ENCODE measurements at regions not wholly inside any gene's neighbourhood (a gene's known extent, or its start where the extent isn't known, plus 50 kb on each side); places are given as distances from the start of the nearest gene placed in this dataset.

GRCh38 chr4:23219779-23220408 lies 527.2 kb downstream of the GBA3 start:
- no peaks in the 10 kb centered on the region for H3K4me1 ChIP-seq (ENCODE audit: control insufficient read depth, insufficient read depth, low read length)
- no peak overlapping the region for H3K4me3 ChIP-seq (ENCODE audit: low read length)
- no peaks in the 10 kb centered on the region for H3K36me3 ChIP-seq (ENCODE audit: control insufficient read depth, insufficient read depth, low read length, severe bottlenecking)
- no peak for DNase-seq (ENCODE audit: low read depth)
- H3K9me3 ChIP-seq (ENCODE audit: control insufficient read depth, low read length) = no peaks in the 10 kb centered on the region
- no peaks in the 10 kb centered on the region for H3K27me3 ChIP-seq (replicated peaks; ENCODE audit: control insufficient read depth, insufficient read depth, low read length)
- H3K9ac ChIP-seq (ENCODE audit: low read length) = no peak overlapping the region

GRCh38 chr4:23213198-23213597 lies 520.5 kb downstream of the GBA3 start:
- Histone ChIP-seq H3K27me3 (replicated peaks; ENCODE audit: control insufficient read depth, insufficient read depth, low read length) (no peaks in the 10 kb centered on the region), H3K9ac (ENCODE audit: low read length) (no peak overlapping the region), H3K36me3 (ENCODE audit: control insufficient read depth, insufficient read depth, low read length, severe bottlenecking) (no peaks in the 10 kb centered on the region), H3K9me3 (ENCODE audit: control insufficient read depth, low read length) (no peaks in the 10 kb centered on the region), H3K4me1 (ENCODE audit: control insufficient read depth, insufficient read depth, low read length) (no peaks in the 10 kb centered on the region), H3K4me3 (ENCODE audit: low read length) (no peak overlapping the region)
- DNase-seq (ENCODE audit: low read depth) = no peak

DNA sequence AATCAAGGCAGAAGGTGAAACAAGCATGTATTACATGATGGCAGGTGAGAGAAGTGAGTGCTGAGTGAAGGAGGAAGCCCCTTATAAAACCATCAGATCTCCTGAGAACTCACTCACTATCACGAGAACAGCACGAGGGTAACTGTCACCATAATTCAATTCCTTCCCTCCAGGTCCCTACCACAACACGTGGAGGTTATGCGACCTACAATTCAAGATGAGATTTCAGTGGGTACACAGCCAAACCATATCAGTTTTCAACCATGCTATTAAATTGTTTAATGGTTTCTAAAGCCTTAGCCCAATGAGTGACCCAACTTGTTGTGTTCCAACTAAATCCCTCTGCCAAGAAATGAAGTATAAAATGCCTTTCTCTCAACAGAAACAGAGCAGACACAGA lies 519.8 kb downstream of the GBA3 start:
- Histone ChIP-seq H3K9ac (ENCODE audit: low read length) (no peak overlapping the region), H3K4me3 (ENCODE audit: low read length) (no peak overlapping the region), H3K36me3 (ENCODE audit: control insufficient read depth, insufficient read depth, low read length, severe bottlenecking) (no peaks in the 10 kb centered on the region), H3K4me1 (ENCODE audit: control insufficient read depth, insufficient read depth, low read length) (no peaks in the 10 kb centered on the region), H3K27me3 (replicated peaks; ENCODE audit: control insufficient read depth, insufficient read depth, low read length) (no peaks in the 10 kb centered on the region), H3K9me3 (ENCODE audit: control insufficient read depth, low read length) (peaks cover under 1% of the 10 kb centered on the region)
- no peak for DNase-seq (ENCODE audit: low read depth)

DNA sequence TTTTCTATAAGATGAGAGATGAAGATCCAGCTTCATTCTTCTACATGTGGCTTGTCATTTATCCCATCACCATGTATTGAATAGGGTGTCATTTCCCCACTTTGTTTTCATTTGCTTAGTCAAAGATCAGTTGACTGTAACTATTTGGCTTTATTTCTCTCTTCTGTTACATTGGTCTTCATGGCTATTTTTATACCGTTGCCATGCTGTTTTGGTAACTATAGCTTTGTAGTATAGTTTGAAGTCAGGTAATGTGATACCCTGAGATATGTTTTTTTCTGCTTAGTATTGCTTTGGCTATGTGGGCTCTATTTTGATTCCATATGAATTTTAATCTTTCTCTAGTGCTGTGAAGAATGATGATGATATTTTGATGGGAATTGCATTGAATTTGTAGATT lies 514.3 kb downstream of the GBA3 start:
- Histone ChIP-seq H3K36me3 (ENCODE audit: control insufficient read depth, insufficient read depth, low read length, severe bottlenecking) (no peaks in the 10 kb centered on the region), H3K9ac (ENCODE audit: low read length) (no peak overlapping the region), H3K4me3 (ENCODE audit: low read length) (no peak overlapping the region), H3K4me1 (ENCODE audit: control insufficient read depth, insufficient read depth, low read length) (no peaks in the 10 kb centered on the region), H3K9me3 (ENCODE audit: control insufficient read depth, low read length) (peaks cover 25% of the 10 kb centered on the region), H3K27me3 (replicated peaks; ENCODE audit: control insufficient read depth, insufficient read depth, low read length) (no peaks in the 10 kb centered on the region)
- no peak for DNase-seq (ENCODE audit: low read depth)

DNA sequence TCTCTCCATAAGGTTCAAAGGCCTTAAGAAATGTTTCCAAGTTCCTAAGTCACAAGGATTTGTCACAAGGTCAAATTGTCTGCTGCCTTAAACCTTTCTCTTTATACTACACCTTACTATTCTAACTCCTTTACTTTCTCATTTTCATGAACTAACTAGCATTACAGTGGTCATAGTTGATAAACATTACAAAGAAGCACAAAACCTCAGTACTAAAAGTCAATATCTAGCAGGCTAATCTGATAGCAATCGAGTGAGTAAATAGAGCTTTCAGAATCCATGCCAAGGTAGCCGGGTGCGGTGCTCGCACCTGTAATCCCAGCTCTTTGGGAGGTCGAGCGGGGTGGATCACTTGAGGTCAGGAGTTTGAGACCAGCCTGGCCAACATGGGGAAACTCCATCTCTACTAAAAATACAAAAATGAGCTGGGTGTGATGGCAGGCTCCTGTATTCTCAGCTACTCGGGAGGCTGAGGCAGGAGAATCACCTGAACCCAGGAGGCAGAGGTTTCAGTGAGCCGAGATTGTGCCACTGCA lies 510.0 kb downstream of the GBA3 start:
- Histone ChIP-seq H3K4me3 (ENCODE audit: low read length) (no peak overlapping the region), H3K27me3 (replicated peaks; ENCODE audit: control insufficient read depth, insufficient read depth, low read length) (no peaks in the 10 kb centered on the region), H3K36me3 (ENCODE audit: control insufficient read depth, insufficient read depth, low read length, severe bottlenecking) (no peaks in the 10 kb centered on the region), H3K9ac (ENCODE audit: low read length) (no peak overlapping the region), H3K4me1 (ENCODE audit: control insufficient read depth, insufficient read depth, low read length) (no peaks in the 10 kb centered on the region), H3K9me3 (ENCODE audit: control insufficient read depth, low read length) (peaks cover 25% of the 10 kb centered on the region)
- DNase-seq (ENCODE audit: low read depth) = no peak

DNA sequence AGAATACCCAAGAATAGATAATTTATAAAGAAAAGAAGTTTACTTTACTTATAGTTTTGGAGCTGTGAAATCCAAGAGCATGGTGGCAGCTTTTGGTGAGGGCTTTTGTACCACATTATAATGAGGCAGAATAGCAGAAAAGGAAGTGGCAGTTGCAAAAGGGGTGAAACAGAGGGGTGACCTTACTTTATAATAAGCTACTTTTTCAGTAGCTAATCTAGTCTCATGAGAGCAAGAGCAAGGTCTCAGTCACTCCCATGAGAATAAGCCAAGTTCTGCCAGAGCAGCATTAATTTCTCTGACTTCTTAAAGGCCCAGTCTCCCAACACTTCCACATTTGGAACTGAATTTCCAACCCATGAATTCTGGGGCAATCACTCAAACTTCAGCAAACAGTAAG lies 502.0 kb downstream of the GBA3 start:
- Histone ChIP-seq H3K4me3 (ENCODE audit: low read length) (no peak overlapping the region), H3K9me3 (ENCODE audit: control insufficient read depth, low read length) (peaks cover 8% of the 10 kb centered on the region), H3K36me3 (ENCODE audit: control insufficient read depth, insufficient read depth, low read length, severe bottlenecking) (no peaks in the 10 kb centered on the region), H3K4me1 (ENCODE audit: control insufficient read depth, insufficient read depth, low read length) (no peaks in the 10 kb centered on the region), H3K27me3 (replicated peaks; ENCODE audit: control insufficient read depth, insufficient read depth, low read length) (no peaks in the 10 kb centered on the region), H3K9ac (ENCODE audit: low read length) (no peak overlapping the region)
- DNase-seq (ENCODE audit: low read depth) = no peak

DNA sequence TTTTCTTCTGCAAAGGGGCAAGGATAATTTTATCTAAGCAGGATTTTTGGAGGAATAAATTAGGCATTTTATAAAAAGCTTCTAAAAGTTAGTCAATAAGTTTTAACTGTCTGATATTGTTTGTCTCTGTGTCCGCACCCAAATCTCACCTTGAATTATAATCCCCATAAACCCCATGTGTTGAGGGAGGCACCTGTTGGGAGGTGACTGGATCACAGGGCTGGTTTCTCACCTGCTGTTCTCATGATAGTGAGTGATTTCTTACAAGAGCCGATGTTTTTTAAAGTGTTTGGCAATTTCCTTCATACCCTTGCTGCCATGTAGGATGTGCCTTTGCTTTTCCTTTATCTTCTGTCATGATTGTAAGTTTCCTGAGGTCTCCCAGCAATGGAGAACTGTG lies 481.4 kb downstream of the GBA3 start:
- H3K27me3 ChIP-seq (replicated peaks; ENCODE audit: control insufficient read depth, insufficient read depth, low read length) = no peaks in the 10 kb centered on the region
- no peak overlapping the region for H3K9ac ChIP-seq (ENCODE audit: low read length)
- no peak overlapping the region for H3K4me3 ChIP-seq (ENCODE audit: low read length)
- no peak for DNase-seq (ENCODE audit: low read depth)
- no peaks in the 10 kb centered on the region for H3K9me3 ChIP-seq (ENCODE audit: control insufficient read depth, low read length)
- H3K4me1 ChIP-seq (ENCODE audit: control insufficient read depth, insufficient read depth, low read length) = no peaks in the 10 kb centered on the region
- H3K36me3 ChIP-seq (ENCODE audit: control insufficient read depth, insufficient read depth, low read length, severe bottlenecking) = no peaks in the 10 kb centered on the region

DNA sequence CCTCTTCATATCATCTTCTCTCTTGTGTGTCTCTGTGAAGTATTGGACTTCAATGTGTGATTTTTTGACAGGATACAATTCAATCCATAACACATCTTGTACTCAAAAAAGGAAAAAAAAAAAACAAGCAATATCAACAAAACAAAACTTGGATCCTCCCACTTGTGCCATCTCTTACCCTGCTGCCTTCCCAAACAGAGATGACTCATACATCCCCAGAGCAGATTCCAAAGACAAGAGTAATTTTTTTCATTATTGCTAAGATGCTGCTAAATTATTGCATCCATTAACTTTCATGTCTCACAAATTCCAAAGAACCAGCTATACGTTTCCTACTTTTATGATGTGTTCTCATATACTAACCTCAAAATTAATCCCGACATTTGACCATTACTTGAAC lies 479.2 kb downstream of the GBA3 start:
- Histone ChIP-seq H3K9me3 (ENCODE audit: control insufficient read depth, low read length) (no peaks in the 10 kb centered on the region), H3K27me3 (replicated peaks; ENCODE audit: control insufficient read depth, insufficient read depth, low read length) (no peaks in the 10 kb centered on the region), H3K4me3 (ENCODE audit: low read length) (no peak overlapping the region), H3K9ac (ENCODE audit: low read length) (no peak overlapping the region), H3K36me3 (ENCODE audit: control insufficient read depth, insufficient read depth, low read length, severe bottlenecking) (no peaks in the 10 kb centered on the region), H3K4me1 (ENCODE audit: control insufficient read depth, insufficient read depth, low read length) (no peaks in the 10 kb centered on the region)
- DNase-seq (ENCODE audit: low read depth) = no peak

DNA sequence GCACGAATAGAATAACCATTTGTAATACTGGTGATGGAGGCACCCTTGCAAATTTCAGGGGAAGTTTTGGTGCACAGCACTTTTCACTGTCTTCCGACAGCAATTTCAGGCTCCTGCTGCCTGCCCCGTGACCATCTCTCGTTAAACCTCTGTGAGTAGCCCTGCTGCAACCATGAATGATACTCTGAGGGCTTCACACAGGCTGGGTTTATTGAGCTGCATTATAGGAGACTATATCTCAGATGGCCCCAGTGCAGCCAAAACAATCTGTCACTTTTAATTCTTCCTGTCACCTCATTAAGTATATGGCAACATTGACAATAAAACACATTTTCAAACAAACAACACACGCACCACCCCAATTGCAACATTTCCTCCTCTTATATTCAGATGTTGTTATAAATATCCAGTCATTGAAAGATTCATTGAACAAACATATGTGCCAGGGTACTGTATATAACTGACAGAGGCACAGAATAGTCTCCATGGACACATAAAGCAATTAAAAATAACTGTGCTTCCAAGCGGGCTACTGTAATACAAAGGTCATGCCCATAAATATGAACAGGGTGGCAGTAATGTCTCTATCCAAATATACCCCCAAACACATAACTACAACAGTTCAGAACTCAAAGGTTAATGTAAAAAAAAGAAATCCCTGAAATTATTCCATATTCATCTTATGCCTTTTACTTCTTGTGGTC lies 477.0 kb downstream of the GBA3 start:
- no peak overlapping the region for H3K4me3 ChIP-seq (ENCODE audit: low read length)
- no peak for DNase-seq (ENCODE audit: low read depth)
- H3K4me1 ChIP-seq (ENCODE audit: control insufficient read depth, insufficient read depth, low read length) = no peaks in the 10 kb centered on the region
- H3K36me3 ChIP-seq (ENCODE audit: control insufficient read depth, insufficient read depth, low read length, severe bottlenecking) = no peaks in the 10 kb centered on the region
- H3K27me3 ChIP-seq (replicated peaks; ENCODE audit: control insufficient read depth, insufficient read depth, low read length) = no peaks in the 10 kb centered on the region
- H3K9ac ChIP-seq (ENCODE audit: low read length) = no peak overlapping the region
- no peaks in the 10 kb centered on the region for H3K9me3 ChIP-seq (ENCODE audit: control insufficient read depth, low read length)

GRCh38 chr4:23166919-23167318 lies 474.2 kb downstream of the GBA3 start:
- DNase-seq (ENCODE audit: low read depth) = no peak

GRCh38 chr4:23166407-23166806 lies 473.7 kb downstream of the GBA3 start:
- no peak for DNase-seq (ENCODE audit: low read depth)
- Histone ChIP-seq H3K9me3 (ENCODE audit: control insufficient read depth, low read length) (no peaks in the 10 kb centered on the region), H3K4me3 (ENCODE audit: low read length) (no peak overlapping the region), H3K36me3 (ENCODE audit: control insufficient read depth, insufficient read depth, low read length, severe bottlenecking) (no peaks in the 10 kb centered on the region), H3K4me1 (ENCODE audit: control insufficient read depth, insufficient read depth, low read length) (no peaks in the 10 kb centered on the region), H3K27me3 (replicated peaks; ENCODE audit: control insufficient read depth, insufficient read depth, low read length) (no peaks in the 10 kb centered on the region), H3K9ac (ENCODE audit: low read length) (no peak overlapping the region)

More at GRCh38 chr4:23166919-23167318, 474.2 kb downstream of the GBA3 start:
- H3K27me3 ChIP-seq (replicated peaks; ENCODE audit: control insufficient read depth, insufficient read depth, low read length) = no peaks in the 10 kb centered on the region
- no peaks in the 10 kb centered on the region for H3K4me1 ChIP-seq (ENCODE audit: control insufficient read depth, insufficient read depth, low read length)
- H3K9me3 ChIP-seq (ENCODE audit: control insufficient read depth, low read length) = no peaks in the 10 kb centered on the region
- no peak overlapping the region for H3K9ac ChIP-seq (ENCODE audit: low read length)
- H3K36me3 ChIP-seq (ENCODE audit: control insufficient read depth, insufficient read depth, low read length, severe bottlenecking) = no peaks in the 10 kb centered on the region
- no peak overlapping the region for H3K4me3 ChIP-seq (ENCODE audit: low read length)
